ENCODE measurements at regions not wholly inside any gene's neighbourhood (a gene's known extent, or its start where the extent isn't known, plus 50 kb on each side); places are given as distances from the start of the nearest gene placed in this dataset.

DNA sequence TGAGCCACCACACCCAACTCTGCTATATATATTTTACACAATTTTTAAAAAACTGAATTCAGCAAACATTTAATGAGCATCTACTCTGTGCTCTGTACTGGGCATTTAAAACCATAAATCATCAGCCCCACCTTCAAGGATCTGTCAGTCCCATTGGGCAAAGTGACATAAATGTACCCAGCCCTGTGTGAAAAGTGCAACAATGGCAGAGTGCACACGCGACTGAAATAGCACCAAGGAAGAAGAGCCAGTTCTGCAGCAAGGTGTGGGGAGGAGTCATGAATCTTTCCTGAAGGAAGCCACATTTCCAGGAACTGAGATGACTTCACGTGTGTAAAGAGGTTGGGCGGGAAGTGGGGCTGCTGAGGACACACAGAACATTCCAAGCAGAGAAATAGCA lies 111.5 kb upstream of the ATP6AP2 start:
- H3K4me3 ChIP-seq (ENCODE audit: low read depth, low read length), result no peak overlapping the region
- in situ Hi-C loops (cut with HindIII; ENCODE audit: low pct_ligation_motif_present, low sequenced_read_pairs), result no loop called here
- H3K27ac ChIP-seq, result no peak overlapping the region
- TF ChIP-seq, protein P1, sequence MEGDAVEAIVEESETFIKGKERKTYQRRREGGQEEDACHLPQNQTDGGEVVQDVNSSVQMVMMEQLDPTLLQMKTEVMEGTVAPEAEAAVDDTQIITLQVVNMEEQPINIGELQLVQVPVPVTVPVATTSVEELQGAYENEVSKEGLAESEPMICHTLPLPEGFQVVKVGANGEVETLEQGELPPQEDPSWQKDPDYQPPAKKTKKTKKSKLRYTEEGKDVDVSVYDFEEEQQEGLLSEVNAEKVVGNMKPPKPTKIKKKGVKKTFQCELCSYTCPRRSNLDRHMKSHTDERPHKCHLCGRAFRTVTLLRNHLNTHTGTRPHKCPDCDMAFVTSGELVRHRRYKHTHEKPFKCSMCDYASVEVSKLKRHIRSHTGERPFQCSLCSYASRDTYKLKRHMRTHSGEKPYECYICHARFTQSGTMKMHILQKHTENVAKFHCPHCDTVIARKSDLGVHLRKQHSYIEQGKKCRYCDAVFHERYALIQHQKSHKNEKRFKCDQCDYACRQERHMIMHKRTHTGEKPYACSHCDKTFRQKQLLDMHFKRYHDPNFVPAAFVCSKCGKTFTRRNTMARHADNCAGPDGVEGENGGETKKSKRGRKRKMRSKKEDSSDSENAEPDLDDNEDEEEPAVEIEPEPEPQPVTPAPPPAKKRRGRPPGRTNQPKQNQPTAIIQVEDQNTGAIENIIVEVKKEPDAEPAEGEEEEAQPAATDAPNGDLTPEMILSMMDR (IDR thresholded peaks at IDR 0.05; ENCODE audit: low read depth, low read length, missing control alignments), result no peak
- no peaks in the 10 kb centered on the region for H3K36me3 ChIP-seq (replicated peaks)
- no peak for DNase-seq
- H3K27me3 ChIP-seq (replicated peaks), result peaks cover 3% of the 10 kb centered on the region

DNA sequence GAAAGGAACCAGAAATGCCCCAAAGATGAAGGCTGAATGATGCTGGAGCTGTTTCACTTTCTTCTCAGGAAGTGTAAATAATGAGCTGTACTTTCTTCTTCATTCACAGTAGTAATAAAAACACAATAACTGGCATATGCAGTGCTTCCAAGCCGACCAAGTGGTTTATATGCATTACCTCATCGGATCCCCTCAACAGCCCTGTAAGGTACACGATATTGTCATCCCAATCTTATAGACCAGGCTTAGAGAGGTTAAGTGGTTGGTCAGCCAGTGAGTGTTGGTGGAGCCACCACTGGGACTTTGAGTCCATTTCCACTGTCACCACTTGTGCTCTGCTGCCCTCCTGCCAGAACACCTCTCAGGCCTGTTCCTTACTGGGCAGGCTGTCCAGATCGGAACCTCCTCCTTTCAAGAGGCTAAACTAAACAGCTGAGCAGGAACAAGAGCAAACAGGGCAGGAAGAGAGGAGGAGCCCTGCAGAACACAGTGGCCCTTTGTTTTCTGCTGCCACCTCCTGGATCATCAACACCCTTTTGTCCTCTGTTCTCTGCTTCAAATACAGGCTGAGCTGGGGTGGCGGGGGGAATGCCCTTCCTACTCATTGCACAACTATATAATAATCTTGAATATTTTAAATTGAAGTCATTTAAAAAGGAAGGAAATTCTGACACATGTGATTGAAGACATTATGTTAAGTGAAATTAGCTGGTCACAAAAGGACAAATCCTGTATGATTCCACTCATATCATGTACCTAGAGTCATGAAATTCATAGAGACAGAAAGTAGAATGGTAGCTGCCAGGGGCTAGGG lies 112.5 kb upstream of the ATP6AP2 start:
- no peak overlapping the region for H3K4me3 ChIP-seq (ENCODE audit: low read depth, low read length)
- H3K27me3 ChIP-seq (replicated peaks), result peaks cover 3% of the 10 kb centered on the region
- in situ Hi-C loops (cut with HindIII; ENCODE audit: low pct_ligation_motif_present, low sequenced_read_pairs), result no loop called here
- TF ChIP-seq, protein P1 (IDR thresholded peaks at IDR 0.05; ENCODE audit: low read depth, low read length, missing control alignments), result peak; percentile 43
- DNase-seq, result peak; percentile 16
- H3K27ac ChIP-seq, result no peak overlapping the region
- no peaks in the 10 kb centered on the region for H3K36me3 ChIP-seq (replicated peaks)

DNA sequence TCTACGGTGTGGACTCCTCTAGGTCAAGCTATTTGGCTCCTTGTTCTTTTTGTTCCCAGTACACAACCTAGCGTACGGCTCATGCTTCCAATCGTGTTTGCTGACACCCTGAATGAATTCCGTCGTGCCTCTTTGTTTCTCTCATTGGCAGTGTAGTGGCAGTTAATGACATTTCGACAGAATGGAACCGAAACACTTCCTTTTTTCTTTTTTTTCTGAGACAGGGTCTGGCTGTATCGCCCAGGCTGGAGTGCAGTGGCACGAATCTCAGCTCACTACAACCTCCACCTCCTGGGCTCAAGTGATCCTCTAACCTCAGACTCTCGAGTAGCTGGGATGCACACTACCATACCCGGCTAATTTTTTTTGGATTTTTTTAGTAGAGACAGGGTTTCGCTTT lies 113.3 kb upstream of the ATP6AP2 start:
- DNase-seq, result no peak
- TF ChIP-seq, protein P1 (IDR thresholded peaks at IDR 0.05; ENCODE audit: low read depth, low read length, missing control alignments), result no peak
- Histone ChIP-seq H3K27ac (no peak overlapping the region), H3K4me3 (ENCODE audit: low read depth, low read length) (no peak overlapping the region), H3K27me3 (replicated peaks) (peaks cover 4% of the 10 kb centered on the region), H3K36me3 (replicated peaks) (no peaks in the 10 kb centered on the region)
- in situ Hi-C loops (cut with HindIII; ENCODE audit: low pct_ligation_motif_present, low sequenced_read_pairs), result no loop called here

DNA sequence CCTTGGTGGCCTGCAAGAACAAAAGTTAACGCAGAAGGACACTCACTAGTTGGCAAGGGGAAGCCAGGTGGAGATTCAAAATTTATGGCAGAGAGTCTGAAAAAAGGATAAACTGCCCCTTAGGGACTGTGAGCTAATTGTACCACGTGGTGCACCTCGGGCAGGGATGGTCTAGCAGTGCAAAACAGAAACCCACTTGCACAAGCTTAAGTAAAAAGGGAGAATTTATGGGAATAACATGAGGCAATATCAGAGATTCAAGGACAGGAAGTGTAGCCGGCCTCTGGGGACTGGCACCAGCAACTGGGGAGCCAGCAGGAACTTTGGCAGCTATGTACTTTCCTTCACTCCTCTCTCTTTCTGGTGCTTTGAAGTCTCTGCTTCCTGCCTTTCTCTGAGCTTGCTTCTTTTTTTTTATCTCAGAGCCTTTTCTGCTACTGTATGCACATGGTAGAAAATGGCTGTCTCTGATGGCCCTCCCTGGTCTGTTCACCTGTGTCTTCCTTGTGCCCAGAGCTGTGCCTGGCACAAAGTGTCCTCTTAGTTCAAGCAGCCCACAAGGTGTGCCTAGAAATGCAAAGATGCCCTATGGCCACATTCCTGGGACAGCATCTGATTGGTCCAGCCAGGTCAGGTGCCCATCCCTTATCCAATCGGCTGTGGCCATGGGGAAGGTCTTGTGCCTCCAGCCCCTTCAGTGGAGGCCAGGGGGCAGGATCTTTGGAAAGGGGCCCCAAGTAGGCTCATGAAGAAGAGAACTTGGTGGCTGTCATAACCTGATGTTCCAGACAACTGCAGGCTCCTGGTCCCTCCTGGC lies 114.8 kb upstream of the ATP6AP2 start:
- in situ Hi-C loops (cut with HindIII; ENCODE audit: low pct_ligation_motif_present, low sequenced_read_pairs), result no loop called here
- peaks cover 8% of the 10 kb centered on the region for H3K27me3 ChIP-seq (replicated peaks)

DNA sequence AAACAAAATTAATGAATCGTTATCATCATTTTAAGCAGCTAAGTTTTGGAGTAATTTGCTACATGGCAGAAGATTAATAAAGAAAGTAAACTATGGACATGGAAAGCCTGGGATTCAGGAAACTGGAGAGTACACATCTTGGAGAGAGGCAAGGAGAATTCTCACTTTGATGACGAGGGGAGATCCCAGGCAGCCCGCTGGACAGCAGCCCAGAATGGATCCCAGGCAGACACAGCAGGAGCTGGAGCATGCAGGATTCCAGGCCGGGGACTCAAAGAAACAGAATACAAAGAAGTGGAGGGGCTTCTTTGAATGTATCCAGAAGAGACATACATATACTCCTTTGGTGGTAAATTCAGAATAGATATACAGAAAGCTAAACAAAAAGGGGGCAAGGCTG lies 118.0 kb upstream of the ATP6AP2 start:
- DNase-seq, result no peak
- in situ Hi-C loops (cut with HindIII; ENCODE audit: low pct_ligation_motif_present, low sequenced_read_pairs), result no loop called here
- TF ChIP-seq, protein P1 (IDR thresholded peaks at IDR 0.05; ENCODE audit: low read depth, low read length, missing control alignments), result no peak

More for the DNA sequence above, 114.8 kb upstream of the ATP6AP2 start:
- Histone ChIP-seq H3K4me3 (ENCODE audit: low read depth, low read length) (no peak overlapping the region), H3K27ac (no peak overlapping the region), H3K36me3 (replicated peaks) (no peaks in the 10 kb centered on the region)
- TF ChIP-seq, protein P1 (IDR thresholded peaks at IDR 0.05; ENCODE audit: low read depth, low read length, missing control alignments), result no peak
- no peak for DNase-seq

More for the DNA sequence above, 118.0 kb upstream of the ATP6AP2 start:
- H3K36me3 ChIP-seq (replicated peaks), result no peaks in the 10 kb centered on the region
- H3K4me3 ChIP-seq (ENCODE audit: low read depth, low read length), result no peak overlapping the region
- peaks cover 5% of the 10 kb centered on the region for H3K27me3 ChIP-seq (replicated peaks)
- no peak overlapping the region for H3K27ac ChIP-seq

Measured in brain microvascular endothelial cell (primary cell).